ENCODE measurements at regions not wholly inside any gene's neighbourhood (a gene's known extent, or its start where the extent isn't known, plus 50 kb on each side); places are given as distances from the start of the nearest gene placed in this dataset.

GRCh38 chr6:168215121-168215808 is 104.3 kb downstream of the DACT2 start:
- no peak for TF ChIP-seq OSR1 (CRISPR knock-in tag; IDR thresholded peaks at IDR 0.05)
- no peak for TF ChIP-seq ARNTL (CRISPR knock-in tag; IDR thresholded peaks at IDR 0.05; ENCODE audit: borderline replicate concordance, low read depth)
- TF ChIP-seq PATZ1 (CRISPR knock-in tag; IDR thresholded peaks at IDR 0.05; ENCODE audit: borderline replicate concordance), result no peak
- TF ChIP-seq TCF4 (CRISPR knock-in tag; IDR thresholded peaks at IDR 0.05; ENCODE audit: borderline replicate concordance), result no peak
- no peak for TF ChIP-seq BACH2 (CRISPR knock-in tag; IDR thresholded peaks at IDR 0.05; ENCODE audit: borderline replicate concordance)
- no peak for TF ChIP-seq CSDC2 (CRISPR knock-in tag; IDR thresholded peaks at IDR 0.05)
- no peak for TF ChIP-seq CSRNP3 (CRISPR knock-in tag; IDR thresholded peaks at IDR 0.05)
- no peak for ATAC-seq

GRCh38 chr6:168214586-168215104 is 104.9 kb downstream of the DACT2 start:
- no peak for ATAC-seq
- TF ChIP-seq ZNF565 (CRISPR knock-in tag; conservative IDR thresholded peaks at IDR 0.05; ENCODE audit: low read depth), result no peak
- no peak for TF ChIP-seq ESRRG (CRISPR knock-in tag; IDR thresholded peaks at IDR 0.05)
- TF ChIP-seq ZFP3 (CRISPR knock-in tag; IDR thresholded peaks at IDR 0.05), result no peak
- no peak for TF ChIP-seq ZNF70 (CRISPR knock-in tag; IDR thresholded peaks at IDR 0.05)
- TF ChIP-seq RARB (CRISPR knock-in tag; IDR thresholded peaks at IDR 0.05), result no peak
- no peak for TF ChIP-seq ZC3H10 (CRISPR knock-in tag; IDR thresholded peaks at IDR 0.05)
- TF ChIP-seq CREB5 (CRISPR knock-in tag; IDR thresholded peaks at IDR 0.05; ENCODE audit: low read depth), result no peak
- TF ChIP-seq TSHZ2 (CRISPR knock-in tag; IDR thresholded peaks at IDR 0.05), result no peak
- TF ChIP-seq PATZ1 (CRISPR knock-in tag; IDR thresholded peaks at IDR 0.05; ENCODE audit: borderline replicate concordance), result no peak
- TF ChIP-seq CSDC2 (CRISPR knock-in tag; IDR thresholded peaks at IDR 0.05), result no peak
- TF ChIP-seq OSR1 (CRISPR knock-in tag; IDR thresholded peaks at IDR 0.05), result no peak
- TF ChIP-seq TOX (CRISPR knock-in tag; IDR thresholded peaks at IDR 0.05; ENCODE audit: borderline replicate concordance), result no peak
- no peak for TF ChIP-seq BACH2 (CRISPR knock-in tag; IDR thresholded peaks at IDR 0.05; ENCODE audit: borderline replicate concordance)
- no peak for TF ChIP-seq POU6F1 (CRISPR knock-in tag; IDR thresholded peaks at IDR 0.05; ENCODE audit: borderline replicate concordance, low read depth)
- no peak for TF ChIP-seq ZFP30 (CRISPR knock-in tag; IDR thresholded peaks at IDR 0.05)
- TF ChIP-seq SNAI2 (CRISPR knock-in tag; IDR thresholded peaks at IDR 0.05), result no peak
- TF ChIP-seq PPARA (CRISPR knock-in tag; IDR thresholded peaks at IDR 0.05; ENCODE audit: borderline replicate concordance), result no peak

Measured in SK-N-SH treated with all-trans-retinoic acid at 6 μM for 48 hours (cell line).